ENCODE measurements at regions not wholly inside any gene's neighbourhood (a gene's known extent, or its start where the extent isn't known, plus 50 kb on each side); places are given as distances from the start of the nearest gene placed in this dataset.

- no peak for DNase-seq
These were observed 94.5 kb upstream of the UPP2 start for GRCh38 chr2:158006961-158007719.

DNA sequence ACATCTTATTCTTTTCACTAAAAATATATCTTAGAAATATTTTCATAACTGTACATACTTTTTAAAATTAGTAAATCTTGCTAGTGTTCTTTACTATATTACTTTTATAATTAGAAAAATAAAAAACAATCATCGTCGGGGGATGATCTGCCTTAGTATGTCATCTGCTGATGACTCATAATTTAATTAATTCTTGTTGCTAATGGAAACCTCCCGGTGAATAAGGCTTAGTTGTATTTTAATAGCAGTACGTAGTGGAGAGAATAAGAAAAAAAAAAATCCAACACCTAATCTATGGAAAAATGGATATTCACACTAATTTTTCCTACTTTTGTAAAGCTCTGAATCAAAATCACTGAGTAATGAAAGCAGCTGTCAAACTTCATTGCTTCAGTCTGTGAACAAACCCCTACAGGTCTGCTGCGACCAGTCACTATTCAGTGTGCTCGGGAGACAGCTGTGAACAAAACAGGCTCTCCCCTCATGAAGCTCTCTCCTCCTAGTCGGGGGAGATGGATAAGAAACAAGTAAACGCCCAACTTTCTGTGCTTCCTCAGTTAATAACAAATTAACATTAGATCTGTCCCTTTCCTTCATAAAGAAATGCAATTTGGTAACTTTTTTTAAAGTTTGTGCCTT, 97.4 kb upstream of the UPP2 start:
- no peak for DNase-seq

GRCh38 chr2:158002079-158002478, 99.6 kb upstream of the UPP2 start:
- DNase-seq = no peak

DNA sequence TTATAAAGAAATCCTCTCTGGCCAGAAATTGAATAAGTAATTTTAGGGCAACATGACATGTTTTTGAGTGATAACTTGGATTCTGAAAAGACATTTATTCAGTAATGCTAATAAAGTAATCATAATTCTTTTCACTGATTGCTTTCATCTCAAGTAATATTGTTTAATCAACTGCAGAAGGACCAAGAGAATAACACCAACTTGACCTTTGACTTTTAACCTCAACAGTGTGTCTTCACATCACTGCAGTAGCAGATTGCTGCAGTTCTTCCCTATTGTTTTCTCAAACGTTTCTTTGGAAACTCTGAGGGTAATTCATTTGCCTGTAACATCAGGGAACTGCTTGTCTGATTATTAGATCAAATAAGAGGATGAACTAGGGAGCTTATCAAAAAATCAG, 104.9 kb upstream of the UPP2 start:
- DNase-seq = no peak

DNA sequence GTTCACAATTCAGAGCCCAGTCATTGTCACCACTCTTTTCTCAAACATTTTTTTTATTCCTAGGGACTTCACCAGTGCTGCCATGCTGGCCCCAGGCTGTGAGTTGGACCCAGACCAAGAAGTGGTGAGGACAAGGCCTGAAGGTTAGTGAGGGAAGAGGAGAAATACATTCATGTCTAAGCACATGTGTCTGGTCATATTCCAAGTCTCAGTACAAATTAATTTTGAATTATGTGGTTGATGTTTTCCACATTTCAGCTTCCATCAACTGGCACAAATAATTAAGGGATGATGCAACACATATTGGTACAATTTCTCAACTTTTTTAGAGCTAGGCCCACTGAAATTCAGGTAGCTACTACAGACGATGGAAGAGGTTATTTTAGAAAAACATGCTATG, 106.6 kb upstream of the UPP2 start:
- no peak for DNase-seq

DNA sequence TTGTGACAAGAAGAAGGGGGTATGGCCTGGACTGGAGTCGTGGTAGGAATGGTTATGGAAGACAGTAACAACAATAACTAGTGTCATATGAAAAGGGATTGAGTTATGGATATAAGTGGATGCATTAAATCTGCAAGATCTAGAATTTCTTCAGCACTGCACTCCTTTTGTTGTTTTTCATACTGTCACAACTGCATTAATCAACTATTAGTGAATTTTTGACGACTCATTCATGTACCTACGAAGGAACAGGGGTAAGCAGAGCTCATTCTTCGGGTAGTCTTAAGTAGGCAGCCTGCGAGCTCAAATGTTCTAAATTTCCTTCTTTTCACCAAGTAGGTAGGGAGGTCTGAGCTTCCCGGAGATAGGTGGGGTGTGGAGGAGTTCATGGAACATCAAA, 109.7 kb upstream of the UPP2 start:
- no peak for DNase-seq

GRCh38 chr2:157990173-157990572, 111.5 kb upstream of the UPP2 start:
- DNase-seq = no peak

- no peak for DNase-seq
These were observed 112.4 kb upstream of the UPP2 start for GRCh38 chr2:157989227-157989626.

- DNase-seq = no peak
These were observed 110.6 kb upstream of the ACVR1 start for GRCh38 chr2:157986761-157987160.

DNA sequence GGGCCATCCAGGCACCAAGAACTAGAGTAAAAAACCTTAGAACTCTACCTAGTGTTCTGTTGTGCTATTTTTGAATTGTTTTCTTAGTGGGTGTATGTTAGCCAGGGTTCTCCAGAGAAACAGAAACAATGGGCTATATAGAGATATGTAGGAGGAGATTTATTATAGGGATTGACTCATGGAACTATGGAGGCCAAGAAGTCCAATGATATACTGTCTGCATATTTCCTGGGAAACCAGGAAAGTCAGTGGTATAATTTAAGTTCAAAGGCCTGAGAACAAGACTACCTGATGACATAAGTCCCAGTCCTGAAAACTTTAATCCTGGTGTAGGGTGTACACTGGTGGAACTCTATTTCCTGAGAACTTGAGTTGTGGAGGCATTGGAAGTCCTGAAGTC, 108.7 kb upstream of the ACVR1 start:
- no peak for DNase-seq

DNA sequence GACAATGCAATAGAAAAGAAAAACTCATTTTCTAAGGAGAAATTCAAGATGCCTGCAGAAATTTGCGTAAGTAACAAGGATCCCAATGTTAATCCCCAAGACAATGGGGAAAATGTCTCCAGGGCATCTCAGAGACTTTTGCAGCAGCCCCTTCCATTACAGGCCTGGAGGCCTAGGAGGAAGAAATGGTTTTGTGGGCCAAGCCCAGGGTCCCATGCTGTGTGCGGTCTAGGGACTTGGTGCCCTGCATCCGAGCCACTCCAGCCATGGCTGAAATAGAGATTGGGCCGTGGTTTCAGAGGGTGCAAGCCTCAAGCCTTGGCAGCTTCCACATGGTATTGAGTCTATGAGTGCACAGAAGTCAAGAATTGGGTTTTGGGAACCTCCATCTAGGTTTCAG, 103.9 kb upstream of the ACVR1 start:
- DNase-seq = no peak

DNA sequence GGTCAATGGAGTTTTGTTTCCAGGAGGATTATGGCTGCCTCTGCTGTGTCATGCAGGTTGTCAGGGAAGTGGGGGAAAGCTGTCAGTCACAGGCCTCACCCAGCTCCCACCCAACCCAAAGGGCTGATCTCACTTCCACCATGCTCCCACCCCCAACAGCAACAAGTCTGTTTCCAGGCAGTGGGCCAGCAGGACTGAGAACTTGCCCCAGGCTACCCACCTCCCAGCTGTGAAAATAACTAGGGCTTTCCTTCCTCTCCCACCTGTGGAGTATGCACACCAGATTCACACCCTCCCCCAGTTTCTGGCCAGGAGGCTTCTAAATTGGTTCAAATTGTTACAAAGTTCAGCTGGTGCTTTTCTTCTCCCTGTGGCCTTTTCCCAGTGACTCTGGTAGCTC, 95.6 kb upstream of the ACVR1 start:
- no peak for DNase-seq

GRCh38 chr2:157967856-157968255, 91.7 kb upstream of the ACVR1 start:
- no peak for DNase-seq

DNA sequence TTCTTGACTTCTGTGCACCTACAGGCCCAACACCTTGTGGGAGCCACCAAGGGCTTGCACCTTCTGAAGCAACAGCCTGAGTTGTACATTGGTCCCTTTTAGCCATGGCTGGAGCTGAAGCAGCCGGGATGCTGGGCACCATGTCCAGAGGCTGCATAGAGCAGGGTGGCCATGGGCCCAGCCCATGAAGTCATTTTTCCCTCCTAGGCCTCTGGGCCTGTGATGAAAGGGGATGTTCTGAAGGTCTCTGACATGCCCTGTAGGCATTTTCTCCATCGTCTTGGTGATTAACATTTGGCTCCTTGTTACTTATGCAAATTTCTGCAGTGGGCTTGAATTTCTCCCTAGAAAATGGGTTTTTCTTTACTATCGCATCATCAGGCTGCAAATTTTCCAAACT, 83.1 kb upstream of the ACVR1 start:
- no peak for DNase-seq

- no peak for DNase-seq
These were observed 81.5 kb upstream of the ACVR1 start for GRCh38 chr2:157957596-157957995.

- no peak for DNase-seq
These were observed 76.4 kb upstream of the ACVR1 start for GRCh38 chr2:157952558-157952957.

DNA sequence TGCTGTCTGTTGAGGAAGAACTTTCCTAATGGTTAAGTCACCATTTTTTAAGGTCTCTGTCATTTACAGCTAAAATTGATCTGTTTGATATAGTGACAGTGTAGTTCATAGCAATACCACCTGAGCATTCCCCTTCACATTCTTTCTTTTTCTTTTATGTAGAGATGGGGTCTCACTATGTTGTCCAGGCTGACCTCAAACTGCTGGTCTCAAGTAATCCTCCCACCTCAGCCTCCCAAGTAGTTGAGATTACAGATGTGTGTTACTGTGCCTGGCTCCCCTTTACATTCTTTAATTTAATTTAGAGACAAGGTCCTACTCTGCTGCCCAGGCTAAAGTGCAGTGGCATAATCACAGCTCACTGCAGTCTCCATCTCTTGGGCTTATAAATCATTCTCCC, 72.7 kb upstream of the ACVR1 start:
- no peak for DNase-seq

GRCh38 chr2:157946919-157947557, 70.9 kb upstream of the ACVR1 start:
- DNase-seq = no peak

DNA sequence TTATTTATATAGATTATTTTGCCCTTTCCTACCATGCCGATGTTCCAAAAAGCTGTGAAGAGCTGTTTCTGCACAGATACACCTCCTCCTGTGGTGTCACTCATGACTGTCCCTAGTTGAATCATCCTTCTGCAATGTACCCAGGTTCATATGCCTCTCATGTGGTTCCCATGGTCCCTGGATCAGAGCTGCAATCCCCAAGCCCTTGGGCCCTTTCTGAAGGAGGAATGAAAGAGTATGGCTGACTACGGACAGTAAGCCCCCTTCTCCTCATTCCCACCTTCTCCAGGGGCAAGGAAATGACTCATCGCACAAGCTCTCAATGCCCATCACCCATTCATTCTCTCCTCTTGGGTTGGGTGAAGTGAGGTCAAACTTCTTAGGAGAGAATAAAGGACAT, 63.9 kb upstream of the ACVR1 start:
- DNase-seq = no peak

DNA sequence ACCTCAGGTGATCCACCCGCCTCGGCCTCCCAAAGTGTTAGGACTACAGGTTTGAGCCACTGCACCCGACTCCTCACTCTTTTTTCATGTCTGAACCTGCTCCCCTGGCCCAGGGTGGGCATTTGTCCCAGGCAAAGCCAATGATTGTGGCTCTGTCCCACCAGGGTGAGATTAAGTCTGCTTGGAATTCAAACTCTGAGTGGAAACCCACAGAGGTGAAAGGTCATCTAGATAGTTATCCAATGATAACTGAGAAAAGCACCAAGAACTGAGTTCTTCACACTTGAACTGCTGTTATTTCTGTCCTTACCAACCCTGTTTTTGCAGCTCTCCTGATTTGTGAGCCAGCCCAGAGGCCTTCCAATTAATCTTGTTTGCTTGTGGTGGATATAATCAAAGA, 62.4 kb upstream of the ACVR1 start:
- DNase-seq = no peak

DNA sequence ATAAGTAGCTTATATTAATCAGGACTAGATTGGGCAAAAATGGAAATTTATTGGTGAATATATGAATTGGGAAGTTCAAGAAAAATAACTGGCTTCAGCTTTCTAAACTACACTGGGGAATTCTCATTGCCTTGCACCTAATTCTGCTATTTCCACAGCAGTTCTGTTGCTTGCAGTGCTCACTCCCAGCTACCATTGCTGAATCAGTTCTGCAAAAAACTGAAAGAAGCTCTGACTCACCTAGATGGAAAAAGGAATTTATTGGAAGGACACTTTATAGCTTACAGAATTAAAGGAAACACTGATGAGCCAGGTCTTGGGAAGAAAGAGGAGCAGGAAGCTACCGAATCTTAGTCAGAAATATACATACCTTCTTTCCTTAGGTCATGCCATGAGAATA, 60.3 kb upstream of the ACVR1 start:
- DNase-seq = no peak

DNA sequence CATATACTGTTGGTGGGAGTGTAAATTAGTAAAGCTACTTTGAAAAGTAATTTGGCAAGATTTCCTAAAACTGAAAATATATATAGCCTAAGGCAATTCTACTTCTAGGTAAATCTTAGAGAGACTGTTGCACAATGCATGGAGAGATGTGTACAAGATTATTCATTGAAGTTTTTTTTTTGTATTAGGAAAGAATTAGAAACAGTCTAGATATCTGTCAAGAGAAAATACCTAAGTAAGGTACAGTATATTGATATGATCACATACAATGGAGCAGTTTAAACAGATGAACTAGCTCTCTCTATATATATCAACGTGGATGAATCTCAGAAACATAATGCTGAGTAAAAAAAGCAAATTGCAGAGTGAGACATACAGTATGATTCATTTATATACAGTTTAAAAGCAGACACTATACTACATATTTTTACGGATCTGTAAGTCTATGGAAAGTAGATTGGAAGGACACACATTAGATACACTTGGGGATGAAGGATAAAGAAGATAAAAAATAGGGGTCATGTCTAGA, 59.3 kb upstream of the ACVR1 start:
- no peak for DNase-seq

DNA sequence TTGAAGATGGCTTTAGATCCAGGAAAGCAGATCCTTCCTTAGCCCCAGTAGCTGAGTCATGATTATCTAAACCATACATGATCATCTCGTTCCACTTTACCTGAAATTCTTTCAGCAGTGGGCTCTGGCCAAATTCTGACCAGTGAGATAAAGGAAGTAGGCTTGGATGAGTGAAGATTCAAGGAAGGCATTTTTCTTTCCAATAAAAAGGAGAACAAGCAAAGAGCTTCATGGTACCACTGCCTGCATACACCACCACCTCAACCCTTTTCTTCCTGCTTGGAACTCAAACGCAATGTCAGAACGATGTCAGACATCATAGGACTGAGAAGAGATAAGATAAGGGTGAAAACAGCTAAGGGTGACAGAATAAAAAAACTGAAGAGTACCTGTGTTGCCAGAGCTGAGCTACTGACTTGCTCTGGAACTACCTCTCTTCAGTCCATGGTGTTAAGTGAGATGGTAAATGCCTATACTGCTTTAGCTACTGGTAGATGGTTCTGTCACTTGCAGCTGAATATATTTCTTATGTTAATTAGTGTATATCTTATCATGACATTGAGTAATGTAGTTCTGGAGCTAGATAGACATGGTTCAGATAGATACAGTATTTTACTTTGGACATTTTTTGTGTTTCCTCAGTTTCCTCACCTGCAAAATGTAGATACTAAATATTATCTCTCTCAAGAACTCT, 58.7 kb upstream of the ACVR1 start:
- DNase-seq = no peak

Data from dermis blood vessel endothelial cell (primary cell).